ENCODE measurements at regions not wholly inside any gene's neighbourhood (a gene's known extent, or its start where the extent isn't known, plus 50 kb on each side); places are given as distances from the start of the nearest gene placed in this dataset.

DNA sequence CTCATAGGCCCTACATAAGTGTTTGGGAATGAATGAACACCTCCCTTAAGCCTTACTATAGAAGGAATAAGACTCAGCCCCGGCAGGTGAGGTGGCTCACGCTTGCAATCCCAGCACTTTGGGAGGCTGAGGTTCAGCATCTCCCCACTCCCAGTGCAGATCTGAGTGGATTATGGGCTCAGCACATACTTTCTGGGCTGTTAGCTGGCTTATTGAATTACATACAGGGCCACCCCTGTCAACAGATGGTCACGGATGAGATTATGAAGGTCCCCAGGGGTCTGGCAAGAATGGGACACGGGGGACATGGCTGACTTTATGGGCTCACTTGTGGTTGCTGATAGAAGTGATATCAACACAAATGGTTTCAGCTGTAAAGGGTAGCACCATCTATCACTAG, 322.3 kb downstream of the TSN start:
- Histone ChIP-seq H3K36me3 (ENCODE audit: control insufficient read depth, low read length) (no peaks in the 10 kb centered on the region), H3K4me2 (ENCODE audit: low read length) (no peak overlapping the region), H4K20me1 (ENCODE audit: control insufficient read depth, insufficient read depth, low read depth, low read length) (no peaks in the 10 kb centered on the region), H3K9me3 (ENCODE audit: control insufficient read depth, insufficient read depth, low read length) (no peaks in the 10 kb centered on the region), H3K79me2 (ENCODE audit: control insufficient read depth, low read length) (no peaks in the 10 kb centered on the region), H3K9me2 (replicated peaks; ENCODE audit: control insufficient read depth, low read length) (no peaks in the 10 kb centered on the region), H3K27me3 (ENCODE audit: control insufficient read depth, low read length) (no peaks in the 10 kb centered on the region), H3F3A (ENCODE audit: control insufficient read depth, insufficient read depth) (no peaks in the 10 kb centered on the region), H3K4me3 (ENCODE audit: low read length) (no peak overlapping the region), H3K27ac (ENCODE audit: low read depth, low read length) (no peak overlapping the region), H3K4me1 (ENCODE audit: control insufficient read depth, low read length) (no peaks in the 10 kb centered on the region)
- TF ChIP-seq, protein P1, sequence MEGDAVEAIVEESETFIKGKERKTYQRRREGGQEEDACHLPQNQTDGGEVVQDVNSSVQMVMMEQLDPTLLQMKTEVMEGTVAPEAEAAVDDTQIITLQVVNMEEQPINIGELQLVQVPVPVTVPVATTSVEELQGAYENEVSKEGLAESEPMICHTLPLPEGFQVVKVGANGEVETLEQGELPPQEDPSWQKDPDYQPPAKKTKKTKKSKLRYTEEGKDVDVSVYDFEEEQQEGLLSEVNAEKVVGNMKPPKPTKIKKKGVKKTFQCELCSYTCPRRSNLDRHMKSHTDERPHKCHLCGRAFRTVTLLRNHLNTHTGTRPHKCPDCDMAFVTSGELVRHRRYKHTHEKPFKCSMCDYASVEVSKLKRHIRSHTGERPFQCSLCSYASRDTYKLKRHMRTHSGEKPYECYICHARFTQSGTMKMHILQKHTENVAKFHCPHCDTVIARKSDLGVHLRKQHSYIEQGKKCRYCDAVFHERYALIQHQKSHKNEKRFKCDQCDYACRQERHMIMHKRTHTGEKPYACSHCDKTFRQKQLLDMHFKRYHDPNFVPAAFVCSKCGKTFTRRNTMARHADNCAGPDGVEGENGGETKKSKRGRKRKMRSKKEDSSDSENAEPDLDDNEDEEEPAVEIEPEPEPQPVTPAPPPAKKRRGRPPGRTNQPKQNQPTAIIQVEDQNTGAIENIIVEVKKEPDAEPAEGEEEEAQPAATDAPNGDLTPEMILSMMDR (IDR thresholded peaks at IDR 0.05; ENCODE audit: low read depth, low read length, poor library complexity, severe bottlenecking): no peak
- TF ChIP-seq EZH2phosphoT487 (IDR thresholded peaks at IDR 0.05; ENCODE audit: borderline replicate concordance, low read length): no peak

DNA sequence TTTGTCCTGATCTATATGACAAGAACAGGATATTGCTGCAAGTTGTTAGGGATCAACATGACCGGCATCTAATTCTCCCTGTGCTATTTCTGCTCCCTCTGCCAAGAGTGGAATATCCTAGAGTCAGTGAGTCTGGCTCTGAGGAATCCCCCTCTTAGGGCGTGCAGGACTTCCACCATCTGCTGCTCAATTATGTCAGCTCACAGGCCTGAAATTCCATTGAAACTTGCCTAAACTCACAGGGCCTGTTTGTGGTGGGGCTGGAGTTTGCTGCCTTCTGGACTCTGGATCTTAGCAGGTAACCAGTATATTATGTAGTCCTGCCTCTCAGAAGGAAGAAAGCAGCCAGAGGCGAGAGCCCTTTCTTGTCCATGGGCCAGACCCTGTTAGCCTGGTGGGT, 323.0 kb downstream of the TSN start:
- Histone ChIP-seq H3K4me3 (ENCODE audit: low read length) (no peak overlapping the region), H4K20me1 (ENCODE audit: control insufficient read depth, insufficient read depth, low read depth, low read length) (no peaks in the 10 kb centered on the region), H3K9me2 (replicated peaks; ENCODE audit: control insufficient read depth, low read length) (no peaks in the 10 kb centered on the region), H3F3A (ENCODE audit: control insufficient read depth, insufficient read depth) (no peaks in the 10 kb centered on the region), H3K27me3 (ENCODE audit: control insufficient read depth, low read length) (no peaks in the 10 kb centered on the region), H3K9me3 (ENCODE audit: control insufficient read depth, insufficient read depth, low read length) (no peaks in the 10 kb centered on the region), H3K36me3 (ENCODE audit: control insufficient read depth, low read length) (no peaks in the 10 kb centered on the region), H3K79me2 (ENCODE audit: control insufficient read depth, low read length) (no peaks in the 10 kb centered on the region), H3K4me1 (ENCODE audit: control insufficient read depth, low read length) (no peaks in the 10 kb centered on the region), H3K4me2 (ENCODE audit: low read length) (no peak overlapping the region), H3K27ac (ENCODE audit: low read depth, low read length) (no peak overlapping the region)
- TF ChIP-seq, protein P1 (IDR thresholded peaks at IDR 0.05; ENCODE audit: low read depth, low read length, poor library complexity, severe bottlenecking): no peak
- TF ChIP-seq EZH2phosphoT487 (IDR thresholded peaks at IDR 0.05; ENCODE audit: borderline replicate concordance, low read length): no peak

DNA sequence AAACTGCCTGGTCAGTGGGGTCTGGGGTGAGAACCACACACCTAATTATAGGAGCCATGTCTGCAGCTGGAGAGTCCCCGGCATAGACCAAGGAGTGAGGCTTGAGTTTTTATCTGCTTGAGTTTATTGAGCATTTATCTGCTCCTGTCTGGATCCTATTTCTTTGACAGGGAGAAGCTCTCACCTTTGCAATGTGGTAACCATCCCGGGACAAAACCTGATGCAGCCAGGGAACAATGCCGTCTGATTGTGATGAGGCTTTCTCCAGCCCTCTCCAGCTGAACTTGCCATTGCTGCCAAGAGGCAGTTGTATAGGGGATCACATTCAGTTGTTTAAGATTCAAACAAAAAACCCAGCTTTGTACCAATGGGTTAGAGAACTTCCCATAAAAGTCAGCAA, 324.4 kb downstream of the TSN start:
- Histone ChIP-seq H3F3A (ENCODE audit: control insufficient read depth, insufficient read depth) (no peaks in the 10 kb centered on the region), H3K36me3 (ENCODE audit: control insufficient read depth, low read length) (no peaks in the 10 kb centered on the region), H3K4me2 (ENCODE audit: low read length) (no peak overlapping the region), H3K27ac (ENCODE audit: low read depth, low read length) (no peak overlapping the region), H3K27me3 (ENCODE audit: control insufficient read depth, low read length) (no peaks in the 10 kb centered on the region), H3K9me3 (ENCODE audit: control insufficient read depth, insufficient read depth, low read length) (no peaks in the 10 kb centered on the region), H4K20me1 (ENCODE audit: control insufficient read depth, insufficient read depth, low read depth, low read length) (no peaks in the 10 kb centered on the region), H3K9me2 (replicated peaks; ENCODE audit: control insufficient read depth, low read length) (no peaks in the 10 kb centered on the region), H3K79me2 (ENCODE audit: control insufficient read depth, low read length) (no peaks in the 10 kb centered on the region), H3K4me3 (ENCODE audit: low read length) (no peak overlapping the region), H3K4me1 (ENCODE audit: control insufficient read depth, low read length) (no peaks in the 10 kb centered on the region)
- TF ChIP-seq, protein P1 (IDR thresholded peaks at IDR 0.05; ENCODE audit: low read depth, low read length, poor library complexity, severe bottlenecking): no peak
- TF ChIP-seq EZH2phosphoT487 (IDR thresholded peaks at IDR 0.05; ENCODE audit: borderline replicate concordance, low read length): no peak

DNA sequence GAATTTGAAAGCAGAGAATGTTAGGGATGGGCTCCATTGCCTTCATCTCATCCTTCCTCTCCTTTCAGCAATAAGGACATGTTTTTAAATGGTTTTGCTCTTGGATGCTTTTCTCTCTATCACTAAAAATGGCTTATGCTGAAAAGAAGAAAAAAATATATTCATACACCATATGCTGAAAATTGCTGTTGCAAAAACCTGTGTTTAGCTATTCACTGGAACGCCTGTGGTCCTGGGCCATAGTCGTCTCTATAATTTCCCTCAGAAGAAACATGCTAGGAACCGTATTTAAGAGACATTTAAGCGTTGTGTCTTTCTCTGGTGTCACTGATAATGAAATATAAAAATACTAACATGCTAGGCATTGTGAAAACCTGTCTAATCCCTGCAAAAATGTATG, 324.9 kb downstream of the TSN start:
- no peak overlapping the region for H3K27ac ChIP-seq (ENCODE audit: low read depth, low read length)
- H3F3A ChIP-seq (ENCODE audit: control insufficient read depth, insufficient read depth): no peaks in the 10 kb centered on the region
- no peaks in the 10 kb centered on the region for H3K79me2 ChIP-seq (ENCODE audit: control insufficient read depth, low read length)
- H3K9me2 ChIP-seq (replicated peaks; ENCODE audit: control insufficient read depth, low read length): no peaks in the 10 kb centered on the region
- H3K4me3 ChIP-seq (ENCODE audit: low read length): no peak overlapping the region
- TF ChIP-seq EZH2phosphoT487 (IDR thresholded peaks at IDR 0.05; ENCODE audit: borderline replicate concordance, low read length): no peak
- TF ChIP-seq, protein P1 (IDR thresholded peaks at IDR 0.05; ENCODE audit: low read depth, low read length, poor library complexity, severe bottlenecking): no peak
- no peaks in the 10 kb centered on the region for H3K4me1 ChIP-seq (ENCODE audit: control insufficient read depth, low read length)
- H4K20me1 ChIP-seq (ENCODE audit: control insufficient read depth, insufficient read depth, low read depth, low read length): no peaks in the 10 kb centered on the region
- H3K27me3 ChIP-seq (ENCODE audit: control insufficient read depth, low read length): no peaks in the 10 kb centered on the region
- H3K36me3 ChIP-seq (ENCODE audit: control insufficient read depth, low read length): no peaks in the 10 kb centered on the region
- no peak overlapping the region for H3K4me2 ChIP-seq (ENCODE audit: low read length)
- H3K9me3 ChIP-seq (ENCODE audit: control insufficient read depth, insufficient read depth, low read length): no peaks in the 10 kb centered on the region
